Upper lobe of left lung (tissue), 6 donors: ENCODE measurements at regions not wholly inside any gene's neighbourhood (a gene's known extent, or its start where the extent isn't known, plus 50 kb on each side); places are given as distances from the start of the nearest gene placed in this dataset.
A peak's percentile ranks its signal among the peaks of the same experiment; 100 is the strongest.

Source experiments
- ATAC-seq, 2 donors: fragments of 200-7000 bp; cut with Tn5 transposase; one replicate each; pipeline ENCODE4 v1.9.1; 2022; ENCODE audit warnings: mild to moderate bottlenecking in 2 of 2, moderate library complexity in 2 of 2; ENCODE audit not compliant: low FRiP score in 2 of 2
- DNase-seq, 2 donors: peaks; one replicate each; pipeline ENCODE4 v3.0.0-alpha.2; 2019 to 2020
- H3K27ac ChIP-seq, 4 donors: fragments of 200-600 bp; sonication (generic); one replicate each; pipeline ENCODE4 v1.5.1; 2016 to 2019
- H3K27me3 ChIP-seq, 4 donors: fragments of 200-600 bp; sonication (generic); one replicate each; pipeline ENCODE4 v1.5.1; 2017 to 2019
- H3K36me3 ChIP-seq, 4 donors: fragments of 200-600 bp; sonication (generic); one replicate each; pipeline ENCODE4 v1.5.1; 2016 to 2019
- H3K4me1 ChIP-seq, 4 donors: fragments of 200-600 bp; sonication (generic); one replicate each; pipeline ENCODE4 v1.5.1; 2018 to 2019
- H3K4me3 ChIP-seq, 4 donors: fragments of 200-600 bp; sonication (generic); one replicate each; pipeline ENCODE4 v1.5.1; 2017 to 2019; ENCODE audit warnings: mild to moderate bottlenecking in 2 of 4, moderate library complexity in 1 of 4
- H3K9me3 ChIP-seq, 4 donors: fragments of 200-600 bp; sonication (generic); one replicate each; pipeline ENCODE4 v1.5.1; 2018 to 2019
- EP300 ChIP-seq, 4 donors: sonication (generic); formaldehyde crosslinking; IDR thresholded peaks; one replicate each; pipeline ENCODE4 v1.5.1; 2017; ENCODE audit warnings: antibody characterized with exemption in 4 of 4, control low read depth in 2 of 4
- POLR2A ChIP-seq, 4 donors: fragments of 450-650 bp; IDR thresholded peaks; one replicate each; pipeline ENCODE4 v1.5.1; 2016 to 2017; ENCODE audit warnings: antibody characterized with exemption in 4 of 4, mild to moderate bottlenecking in 2 of 4
- POLR2AphosphoS5 ChIP-seq, 2 donors: sonication (generic); formaldehyde crosslinking; IDR thresholded peaks; one replicate each; pipeline ENCODE4 v1.5.1; 2017; ENCODE audit warnings: antibody characterized with exemption in 2 of 2
- WGBS, 2 donors: methylation state at CpG; one replicate each; pipeline ENCODE4 v1.1.5; 2017 to 2018; 5-methylcytosine and 5-hydroxymethylcytosine counted together
- TF ChIP-seq, protein P1 (sequence below), 6 experiments: fragments of 450-650 bp in 4 of 6; fragments of 200-600 bp in 2 of 6; sonication (generic) in 2 of 6; IDR thresholded peaks; one replicate each; pipeline ENCODE4 v1.5.1; 2016 to 2019; ENCODE audit warnings: antibody characterized with exemption in 6 of 6
- donor health status: DM: no; HTN: no; CAD: no; lungs with moderate emphysema.
- donor health status: DM: no; HTN: yes; CAD: no; lungs with severe emphysema.

DNA sequence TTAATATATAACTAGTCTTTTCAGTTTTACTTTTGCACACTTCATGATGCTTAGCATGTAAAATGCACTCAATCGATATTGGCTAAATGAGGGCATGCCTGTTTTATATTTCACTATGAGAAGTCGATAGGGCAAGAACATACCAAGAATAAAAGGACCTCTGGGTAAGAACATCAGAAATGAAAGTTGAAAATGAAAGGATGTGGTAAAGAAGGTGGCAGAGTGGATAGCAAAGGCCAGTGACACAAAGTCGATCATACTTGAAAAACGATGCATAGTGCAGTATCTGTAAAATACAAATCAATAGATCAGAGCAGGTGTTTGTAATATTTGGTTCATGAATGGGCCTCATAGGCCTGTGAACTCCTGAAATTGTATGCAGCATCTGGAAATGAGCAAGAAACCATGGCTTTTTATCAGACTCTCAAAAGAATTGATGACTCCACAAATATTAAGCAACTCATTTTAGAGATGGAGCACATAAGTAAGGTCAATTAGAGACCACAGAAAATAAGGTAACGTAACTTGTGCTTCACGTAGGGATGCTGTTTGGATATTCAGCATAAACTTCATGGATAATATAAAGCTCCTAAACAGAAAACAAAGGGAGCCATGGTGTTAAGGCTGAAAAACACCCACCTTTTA lies 653.4 kb downstream of the NYAP2 start:
- Histone ChIP-seq H3K9me3 (no peaks in the 10 kb centered on the region), H3K27ac (no peak overlapping the region), H3K4me3 (no peak overlapping the region), H3K27me3 (no peaks in the 10 kb centered on the region), H3K36me3 (no peaks in the 10 kb centered on the region), H3K4me1 (no peaks in the 10 kb centered on the region)
- no peak for TF ChIP-seq POLR2A (IDR thresholded peaks at IDR 0.05)
- no peak for TF ChIP-seq POLR2AphosphoS5 (IDR thresholded peaks at IDR 0.05)
- TF ChIP-seq, protein P1, sequence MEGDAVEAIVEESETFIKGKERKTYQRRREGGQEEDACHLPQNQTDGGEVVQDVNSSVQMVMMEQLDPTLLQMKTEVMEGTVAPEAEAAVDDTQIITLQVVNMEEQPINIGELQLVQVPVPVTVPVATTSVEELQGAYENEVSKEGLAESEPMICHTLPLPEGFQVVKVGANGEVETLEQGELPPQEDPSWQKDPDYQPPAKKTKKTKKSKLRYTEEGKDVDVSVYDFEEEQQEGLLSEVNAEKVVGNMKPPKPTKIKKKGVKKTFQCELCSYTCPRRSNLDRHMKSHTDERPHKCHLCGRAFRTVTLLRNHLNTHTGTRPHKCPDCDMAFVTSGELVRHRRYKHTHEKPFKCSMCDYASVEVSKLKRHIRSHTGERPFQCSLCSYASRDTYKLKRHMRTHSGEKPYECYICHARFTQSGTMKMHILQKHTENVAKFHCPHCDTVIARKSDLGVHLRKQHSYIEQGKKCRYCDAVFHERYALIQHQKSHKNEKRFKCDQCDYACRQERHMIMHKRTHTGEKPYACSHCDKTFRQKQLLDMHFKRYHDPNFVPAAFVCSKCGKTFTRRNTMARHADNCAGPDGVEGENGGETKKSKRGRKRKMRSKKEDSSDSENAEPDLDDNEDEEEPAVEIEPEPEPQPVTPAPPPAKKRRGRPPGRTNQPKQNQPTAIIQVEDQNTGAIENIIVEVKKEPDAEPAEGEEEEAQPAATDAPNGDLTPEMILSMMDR (IDR thresholded peaks at IDR 0.05) = no peak
- TF ChIP-seq EP300 (IDR thresholded peaks at IDR 0.05) = no peak
- ATAC-seq (no peak), DNase-seq (no peak)
- 87 to 93% methylated on average over 6 of the region's 6 CpGs for WGBS, 2 donors

DNA sequence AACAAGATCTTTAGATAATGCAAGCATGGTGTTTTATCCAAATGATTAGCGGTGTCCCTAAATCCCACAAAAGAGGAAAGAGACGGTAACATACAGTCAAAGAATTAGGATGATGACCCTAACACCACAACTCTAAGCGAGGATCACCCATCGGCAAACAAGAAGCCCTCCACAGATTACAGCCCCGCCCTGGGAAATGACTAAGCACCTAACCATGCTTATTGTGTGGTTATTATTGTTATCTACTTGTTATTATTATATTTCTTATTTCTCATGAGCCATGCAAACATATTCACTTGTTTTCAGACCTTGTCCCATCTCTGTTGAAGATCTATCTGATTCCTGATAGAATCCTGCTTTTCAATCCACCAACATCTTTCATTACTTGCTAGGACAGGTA lies 651.3 kb downstream of the NYAP2 start:
- H3K4me3 ChIP-seq = no peak overlapping the region
- no peaks in the 10 kb centered on the region for H3K27me3 ChIP-seq
- H3K27ac ChIP-seq = no peak overlapping the region
- WGBS, 2 donors = 80 to 90% methylated on average over 5 of the region's 5 CpGs
- H3K36me3 ChIP-seq = no peaks in the 10 kb centered on the region
- ATAC-seq = no peak
- TF ChIP-seq, protein P1 (IDR thresholded peaks at IDR 0.05) = no peak
- TF ChIP-seq EP300 (IDR thresholded peaks at IDR 0.05) = no peak
- no peak for TF ChIP-seq POLR2AphosphoS5 (IDR thresholded peaks at IDR 0.05)
- TF ChIP-seq POLR2A (IDR thresholded peaks at IDR 0.05) = no peak
- DNase-seq = no peak
- H3K9me3 ChIP-seq = no peaks in the 10 kb centered on the region
- no peaks in the 10 kb centered on the region for H3K4me1 ChIP-seq

DNA sequence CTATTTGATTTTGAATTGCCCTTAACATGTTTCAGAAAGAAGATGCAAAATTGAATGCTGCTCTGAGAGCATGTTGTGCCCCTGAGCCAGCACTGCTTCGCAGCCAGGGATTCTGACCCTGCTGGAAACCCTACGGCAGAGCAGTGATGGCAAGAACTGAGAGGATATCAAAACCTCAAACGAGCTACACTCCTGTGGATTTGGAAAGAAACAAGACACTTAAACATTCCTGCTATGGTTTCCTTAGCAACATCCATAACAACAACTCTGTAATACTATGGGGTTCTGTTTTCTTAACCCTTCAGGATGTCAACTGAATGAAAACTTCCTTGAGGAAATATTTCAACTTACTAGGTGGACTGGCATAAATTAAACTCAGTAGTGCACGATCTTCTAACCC lies 649.1 kb downstream of the NYAP2 start:
- 28 to 36% methylated on average over 4 of the region's 4 CpGs for WGBS, 2 donors
- H3K27me3 ChIP-seq = no peaks in the 10 kb centered on the region

DNA sequence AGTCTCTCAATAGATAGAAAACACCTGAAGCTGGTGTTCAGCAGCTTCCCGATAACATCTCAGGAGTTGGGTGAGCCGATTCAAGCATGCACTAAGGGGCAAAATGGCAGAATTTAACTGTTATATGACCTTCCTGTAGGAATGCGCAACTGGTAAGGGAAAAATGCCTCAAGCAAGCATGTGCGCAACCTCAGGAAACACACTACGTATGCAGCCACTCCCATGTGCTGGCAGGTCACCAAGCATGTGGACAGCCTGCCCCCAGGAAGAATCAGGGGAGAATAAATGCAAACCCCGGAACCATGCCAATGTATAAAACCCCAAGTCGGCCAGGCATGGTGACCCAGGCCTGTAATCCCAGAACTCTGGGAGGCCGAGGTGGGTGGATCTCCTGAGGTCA lies 645.6 kb downstream of the NYAP2 start:
- 85 to 90% methylated on average over 5 to 8 of the region's 8 CpGs for WGBS, 2 donors
- H3K36me3 ChIP-seq = no peaks in the 10 kb centered on the region
- no peak overlapping the region for H3K4me3 ChIP-seq
- no peaks in the 10 kb centered on the region for H3K9me3 ChIP-seq
- H3K4me1 ChIP-seq = no peaks in the 10 kb centered on the region
- ATAC-seq (no peak), DNase-seq (no peak)
- no peak overlapping the region for H3K27ac ChIP-seq
- H3K27me3 ChIP-seq = no peaks in the 10 kb centered on the region
- TF ChIP-seq POLR2AphosphoS5 (IDR thresholded peaks at IDR 0.05) = no peak
- TF ChIP-seq, protein P1 (IDR thresholded peaks at IDR 0.05) = no peak
- no peak for TF ChIP-seq EP300 (IDR thresholded peaks at IDR 0.05)
- no peak for TF ChIP-seq POLR2A (IDR thresholded peaks at IDR 0.05)

More for the DNA sequence above, 649.1 kb downstream of the NYAP2 start:
- DNase-seq (no peak), ATAC-seq (peak in 1 of 2 donors; percentile 49)
- Histone ChIP-seq H3K4me1 (no peaks in the 10 kb centered on the region), H3K27ac (no peak overlapping the region), H3K9me3 (no peaks in the 10 kb centered on the region), H3K4me3 (no peak overlapping the region), H3K36me3 (no peaks in the 10 kb centered on the region)
- TF ChIP-seq POLR2AphosphoS5 (IDR thresholded peaks at IDR 0.05) (no peak), POLR2A (IDR thresholded peaks at IDR 0.05) (no peak), EP300 (IDR thresholded peaks at IDR 0.05) (no peak)
- TF ChIP-seq, protein P1 (IDR thresholded peaks at IDR 0.05) = no peak

DNA sequence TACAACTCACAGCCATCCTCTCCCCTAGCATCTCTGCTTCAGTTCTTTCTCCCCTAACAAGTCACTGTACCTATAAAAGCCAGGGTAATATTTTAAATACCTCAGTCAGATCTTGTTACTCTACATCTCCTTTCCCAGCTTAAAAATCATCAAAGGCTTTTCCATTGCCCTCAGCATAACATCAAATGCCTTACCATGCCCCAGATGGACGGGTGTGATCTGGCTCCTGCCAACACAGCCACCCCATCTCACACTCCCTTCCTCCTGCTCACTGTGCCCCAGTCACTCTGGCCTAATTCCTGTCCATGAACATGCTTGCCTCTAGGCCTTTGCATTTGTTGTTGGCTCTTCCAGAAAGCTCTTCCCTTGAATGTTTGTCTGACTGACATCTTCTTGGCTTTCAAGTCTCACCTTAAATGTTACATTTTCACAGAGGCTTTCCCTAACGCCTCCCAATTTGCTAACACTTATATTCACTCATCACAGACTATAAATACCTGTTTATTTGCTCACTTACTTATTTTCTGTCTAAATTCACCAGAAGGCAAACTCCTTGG lies 640.9 kb downstream of the NYAP2 start:
- no peaks in the 10 kb centered on the region for H3K4me1 ChIP-seq
- 78 to 81% methylated on average over 2 of the region's 2 CpGs for WGBS, 2 donors
- no peak for ATAC-seq
- H3K27me3 ChIP-seq = no peaks in the 10 kb centered on the region
- DNase-seq = no peak
- H3K36me3 ChIP-seq = no peaks in the 10 kb centered on the region
- no peaks in the 10 kb centered on the region for H3K9me3 ChIP-seq
- no peak overlapping the region for H3K27ac ChIP-seq
- TF ChIP-seq POLR2AphosphoS5 (IDR thresholded peaks at IDR 0.05) (no peak), EP300 (IDR thresholded peaks at IDR 0.05) (no peak), POLR2A (IDR thresholded peaks at IDR 0.05) (no peak)
- TF ChIP-seq, protein P1 (IDR thresholded peaks at IDR 0.05) = no peak
- H3K4me3 ChIP-seq = no peak overlapping the region
